ENCODE measurements at regions not wholly inside any gene's neighbourhood (a gene's known extent, or its start where the extent isn't known, plus 50 kb on each side); places are given as distances from the start of the nearest gene placed in this dataset.

DNA sequence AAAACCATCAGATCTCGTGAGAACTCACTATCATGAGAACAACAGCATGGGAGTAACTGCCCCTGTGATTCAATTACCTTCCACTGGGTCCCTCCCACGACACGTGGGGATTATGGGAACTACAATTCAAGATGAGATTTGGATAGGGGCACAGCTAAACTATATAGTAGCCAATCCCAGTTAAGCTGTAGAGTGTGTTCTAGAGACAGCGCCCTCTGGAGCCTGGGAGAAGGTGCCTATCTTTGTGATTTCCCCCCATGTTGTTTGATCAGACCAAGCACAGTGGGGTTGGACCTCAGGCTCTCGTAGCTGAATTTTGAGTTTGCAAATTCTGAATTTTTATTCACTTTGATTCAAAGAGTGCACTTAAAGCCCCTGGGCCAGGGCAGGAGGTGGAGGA, 108.2 kb upstream of the TWIST2 start:
- TF ChIP-seq, protein P1, sequence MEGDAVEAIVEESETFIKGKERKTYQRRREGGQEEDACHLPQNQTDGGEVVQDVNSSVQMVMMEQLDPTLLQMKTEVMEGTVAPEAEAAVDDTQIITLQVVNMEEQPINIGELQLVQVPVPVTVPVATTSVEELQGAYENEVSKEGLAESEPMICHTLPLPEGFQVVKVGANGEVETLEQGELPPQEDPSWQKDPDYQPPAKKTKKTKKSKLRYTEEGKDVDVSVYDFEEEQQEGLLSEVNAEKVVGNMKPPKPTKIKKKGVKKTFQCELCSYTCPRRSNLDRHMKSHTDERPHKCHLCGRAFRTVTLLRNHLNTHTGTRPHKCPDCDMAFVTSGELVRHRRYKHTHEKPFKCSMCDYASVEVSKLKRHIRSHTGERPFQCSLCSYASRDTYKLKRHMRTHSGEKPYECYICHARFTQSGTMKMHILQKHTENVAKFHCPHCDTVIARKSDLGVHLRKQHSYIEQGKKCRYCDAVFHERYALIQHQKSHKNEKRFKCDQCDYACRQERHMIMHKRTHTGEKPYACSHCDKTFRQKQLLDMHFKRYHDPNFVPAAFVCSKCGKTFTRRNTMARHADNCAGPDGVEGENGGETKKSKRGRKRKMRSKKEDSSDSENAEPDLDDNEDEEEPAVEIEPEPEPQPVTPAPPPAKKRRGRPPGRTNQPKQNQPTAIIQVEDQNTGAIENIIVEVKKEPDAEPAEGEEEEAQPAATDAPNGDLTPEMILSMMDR (IDR thresholded peaks at IDR 0.05), result no peak
- TF ChIP-seq EZH2 (IDR thresholded peaks at IDR 0.05; ENCODE audit: borderline replicate concordance, insufficient read depth, low read depth, low read length, poor library complexity, severe bottlenecking), result no peak

All from B cell (primary cell).